GM23248 (cell line): ENCODE measurements at regions not wholly inside any gene's neighbourhood (a gene's known extent, or its start where the extent isn't known, plus 50 kb on each side); places are given as distances from the start of the nearest gene placed in this dataset.
A peak's percentile ranks its signal among the peaks of the same experiment; 100 is the strongest.

Source experiments
- DNase-seq: peaks from one replicate; pipeline ENCODE4 v3.0.0-alpha.2; 2015
- H2AFZ ChIP-seq: fragments of 200-600 bp; sonication (generic); 2 replicates; pipeline ENCODE4 v1.6.1; 2016; ENCODE audit warnings: antibody characterized with exemption
- H3F3A ChIP-seq: fragments of 200-600 bp; sonication (generic); 2 replicates; pipeline ENCODE4 v1.6.1; 2016; ENCODE audit warnings: mild to moderate bottlenecking, antibody characterized with exemption, mixed run types; ENCODE audit not compliant: insufficient read depth
- H3K27ac ChIP-seq: fragments of 200-600 bp; sonication (generic); 2 replicates; pipeline ENCODE4 v1.5.1; 2016; ENCODE audit warnings: mild to moderate bottlenecking
- H3K27me3 ChIP-seq: fragments of 200-600 bp; sonication (generic); replicated peaks from 2 replicates; pipeline ENCODE4 v1.6.1; 2016; ENCODE audit warnings: mild to moderate bottlenecking; ENCODE audit not compliant: insufficient read depth
- H3K36me3 ChIP-seq: fragments of 200-600 bp; sonication (generic); 2 replicates; pipeline ENCODE4 v1.6.1; 2016; ENCODE audit warnings: low read depth, mild to moderate bottlenecking
- H3K4me1 ChIP-seq: fragments of 200-600 bp; sonication (generic); 2 replicates; pipeline ENCODE4 v1.6.1; 2016; ENCODE audit warnings: mild to moderate bottlenecking; ENCODE audit not compliant: insufficient read depth
- H3K4me2 ChIP-seq: fragments of 200-600 bp; sonication (generic); one replicate; pipeline ENCODE4 v1.6.1; 2016; ENCODE audit warnings: mild to moderate bottlenecking; ENCODE audit not compliant: unreplicated experiment
- H3K4me3 ChIP-seq: fragments of 200-600 bp; sonication (generic); 2 replicates; pipeline ENCODE4 v1.5.1; 2016; ENCODE audit warnings: mild to moderate bottlenecking
- H3K79me2 ChIP-seq: fragments of 200-600 bp; sonication (generic); 2 replicates; pipeline ENCODE4 v1.6.1; 2016; ENCODE audit warnings: mild to moderate bottlenecking; ENCODE audit not compliant: insufficient read depth
- H3K9ac ChIP-seq: fragments of 200-600 bp; sonication (generic); 2 replicates; pipeline ENCODE4 v1.6.1; 2016; ENCODE audit warnings: mild to moderate bottlenecking
- H3K9me2 ChIP-seq: fragments of 200-600 bp; sonication (generic); 2 replicates; pipeline ENCODE4 v1.6.1; 2016; ENCODE audit warnings: mixed run types, mild to moderate bottlenecking, moderate library complexity; ENCODE audit not compliant: insufficient read depth
- H3K9me3 ChIP-seq: fragments of 200-600 bp; sonication (generic); one replicate; pipeline ENCODE4 v1.6.1; 2017; ENCODE audit warnings: low read depth
- H4K20me1 ChIP-seq: fragments of 200-600 bp; sonication (generic); 2 replicates; pipeline ENCODE4 v1.6.0; 2016; ENCODE audit not compliant: insufficient read depth
- EZH2 ChIP-seq: fragments of 200-600 bp; sonication (generic); IDR thresholded peaks from 2 replicates; pipeline ENCODE4 v1.6.1; 2018; ENCODE audit warnings: antibody characterized with exemption, mild to moderate bottlenecking; ENCODE audit not compliant: insufficient read depth, poor library complexity, severe bottlenecking
- EZH2phosphoT487 ChIP-seq: fragments of 200-600 bp; sonication (generic); IDR thresholded peaks from 2 replicates; pipeline ENCODE4 v1.6.1; 2018; ENCODE audit warnings: antibody characterized with exemption, moderate library complexity, mild to moderate bottlenecking, low read depth; ENCODE audit not compliant: insufficient read depth
- WGBS, 2 experiments: methylation state at CpG; one replicate each; pipeline ENCODE4 v1.1.6; 2015 to 2017; ENCODE audit warnings: low lambda C conversion rate in 2 of 2, low coverage in 1 of 2; ENCODE audit errors: missing lambda C conversion rate in 2 of 2; 5-methylcytosine and 5-hydroxymethylcytosine counted together
- in situ Hi-C: fragments of 300-500 bp; cut with MboI; formaldehyde crosslinking; loops from 2 replicates; pipeline ENCODE4 v1.15.0; 2020

DNA sequence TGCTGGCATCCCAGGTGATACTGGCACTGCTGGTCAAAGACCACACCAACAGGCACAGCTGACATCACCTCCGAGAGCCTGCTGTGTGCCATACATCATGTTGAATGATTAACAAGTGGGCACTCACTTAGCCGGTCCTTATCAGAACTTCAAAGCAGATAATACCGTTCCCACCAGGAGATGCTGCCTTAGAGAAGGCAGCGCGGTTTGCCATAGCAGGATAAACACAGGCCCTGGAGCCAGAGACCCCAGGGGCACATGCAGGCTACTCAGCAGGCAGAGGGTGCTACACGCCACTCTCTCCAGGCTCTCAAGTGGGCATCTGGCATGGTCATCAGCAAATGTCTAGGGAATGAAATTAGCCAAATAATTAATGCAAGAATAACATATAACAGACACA is 86.5 kb upstream of the CST7 start:
- Histone ChIP-seq H3F3A (peaks cover 19% of the 10 kb centered on the region), H3K36me3 (no peaks in the 10 kb centered on the region), H4K20me1 (no peaks in the 10 kb centered on the region), H3K9ac (no peak overlapping the region), H2AFZ (no peak overlapping the region), H3K27ac (no peak overlapping the region), H3K4me3 (no peak overlapping the region), H3K4me1 (peaks cover 13% of the 10 kb centered on the region; the same call in 1 of the 2 replicates), H3K9me2 (no peaks in the 10 kb centered on the region), H3K79me2 (no peaks in the 10 kb centered on the region), H3K27me3 (peaks cover 29% of the 10 kb centered on the region), H3K4me2 (no peak overlapping the region), H3K9me3 (no peaks in the 10 kb centered on the region)
- in situ Hi-C loops, result no loop called here
- DNase-seq, result no peak
- 68 to 74% methylated on average over 6 of the region's 6 CpGs for WGBS, 2 experiments
- TF ChIP-seq EZH2phosphoT487, result no peak
- TF ChIP-seq EZH2, result no peak

DNA sequence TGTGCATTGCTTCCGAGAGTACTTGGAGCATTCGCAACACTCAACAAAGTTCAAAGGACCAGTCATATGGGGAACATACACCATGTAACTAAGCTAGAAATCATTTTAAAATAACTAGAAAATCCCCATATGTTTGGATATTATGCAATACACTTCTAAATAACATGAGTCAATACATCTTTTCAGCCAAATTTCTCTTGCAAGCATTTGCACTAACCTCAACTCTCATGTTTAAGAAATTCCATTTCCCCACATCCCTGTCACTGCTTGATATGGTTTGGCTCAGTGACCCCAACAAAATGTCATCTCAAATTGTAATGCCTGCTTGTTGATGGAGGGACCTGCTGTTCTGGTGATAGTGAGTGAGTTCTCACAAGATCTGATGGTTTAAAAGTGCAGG is 85.7 kb upstream of the CST7 start:
- Histone ChIP-seq H3F3A (peaks cover 19% of the 10 kb centered on the region), H3K9me3 (no peaks in the 10 kb centered on the region), H3K9me2 (no peaks in the 10 kb centered on the region), H3K27me3 (peaks cover 26% of the 10 kb centered on the region), H3K4me2 (no peak overlapping the region), H3K36me3 (no peaks in the 10 kb centered on the region), H3K4me3 (no peak overlapping the region), H2AFZ (no peak overlapping the region), H3K79me2 (no peaks in the 10 kb centered on the region), H3K4me1 (peaks cover 13% of the 10 kb centered on the region; the same call in 1 of the 2 replicates), H4K20me1 (no peaks in the 10 kb centered on the region), H3K27ac (no peak overlapping the region), H3K9ac (no peak overlapping the region)
- peak; percentile 86 for DNase-seq
- in situ Hi-C loops, result no loop called here
- TF ChIP-seq EZH2, result no peak
- TF ChIP-seq EZH2phosphoT487, result 0 out of 2 replicates have a peak, but pooled peaks have one; percentile 41
- WGBS, 2 experiments, result 17 to 25% methylated on average over 2 of the region's 2 CpGs

DNA sequence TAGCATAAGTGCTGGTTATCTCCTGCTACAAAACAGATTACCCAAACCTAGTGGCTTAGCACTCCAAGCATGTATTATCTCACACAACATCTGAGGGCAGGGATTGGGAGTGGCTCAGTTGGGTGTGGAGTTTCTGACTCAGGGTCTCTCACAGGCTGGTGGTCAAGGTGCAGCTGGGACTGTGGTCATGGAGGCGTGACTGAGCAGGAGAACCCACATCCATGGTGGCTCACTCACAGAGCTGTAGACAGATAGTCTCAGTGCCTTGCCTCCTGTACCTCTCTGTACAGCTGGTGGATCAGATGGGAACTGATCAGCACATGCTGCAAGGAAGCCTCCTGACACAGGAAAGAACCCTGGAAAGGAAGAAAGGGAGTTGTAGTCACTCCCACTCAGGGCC is 83.1 kb upstream of the CST7 start:
- DNase-seq, result no peak

DNA sequence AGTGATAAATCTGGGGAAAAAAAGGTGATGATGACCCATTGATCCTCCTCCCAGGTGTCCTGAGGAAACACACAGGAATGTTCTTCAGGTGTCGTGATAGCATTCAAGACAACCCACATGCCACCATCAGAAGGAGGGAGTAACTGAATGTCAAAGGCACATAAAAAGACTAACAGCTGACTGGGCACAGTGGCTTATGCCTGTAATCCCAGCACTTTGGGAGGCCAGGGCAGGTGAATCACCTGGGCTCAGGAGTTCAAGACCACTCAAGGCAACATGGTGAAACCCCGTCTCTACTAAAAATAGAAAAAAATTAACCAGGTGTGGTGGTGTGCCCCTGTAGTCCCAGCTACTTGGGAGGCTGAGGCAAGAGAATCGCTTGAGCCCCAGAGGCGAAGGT is 82.3 kb upstream of the CST7 start:
- no peak overlapping the region for H2AFZ ChIP-seq
- H3K79me2 ChIP-seq, result no peaks in the 10 kb centered on the region
- DNase-seq, result no peak
- in situ Hi-C loops, result no loop called here
- H3K36me3 ChIP-seq, result no peaks in the 10 kb centered on the region
- TF ChIP-seq EZH2 (no peak), EZH2phosphoT487 (no peak)
- H3K4me1 ChIP-seq, result peaks cover 13% of the 10 kb centered on the region; the same call in 1 of the 2 replicates
- 57 to 81% methylated on average over 4 of the region's 4 CpGs for WGBS, 2 experiments
- H3F3A ChIP-seq, result peaks cover 19% of the 10 kb centered on the region
- no peaks in the 10 kb centered on the region for H4K20me1 ChIP-seq
- H3K9me2 ChIP-seq, result no peaks in the 10 kb centered on the region
- no peak overlapping the region for H3K4me2 ChIP-seq
- H3K9ac ChIP-seq, result no peak overlapping the region
- H3K9me3 ChIP-seq, result no peaks in the 10 kb centered on the region
- H3K27ac ChIP-seq, result no peak overlapping the region
- peaks cover 13% of the 10 kb centered on the region; the same call in 1 of the 2 replicates for H3K27me3 ChIP-seq
- no peak overlapping the region for H3K4me3 ChIP-seq

More for the DNA sequence above, 83.1 kb upstream of the CST7 start:
- H3K4me1 ChIP-seq, result peaks cover 13% of the 10 kb centered on the region; the same call in 1 of the 2 replicates
- no peaks in the 10 kb centered on the region for H3K79me2 ChIP-seq
- peaks cover 20% of the 10 kb centered on the region; the same call in 1 of the 2 replicates for H3K27me3 ChIP-seq
- peaks cover 19% of the 10 kb centered on the region for H3F3A ChIP-seq
- no peak overlapping the region for H3K4me3 ChIP-seq
- TF ChIP-seq EZH2 (no peak), EZH2phosphoT487 (no peak)
- 20 to 29% methylated on average over 1 of the region's 1 CpG for WGBS, 2 experiments
- no peak overlapping the region for H3K4me2 ChIP-seq
- H3K36me3 ChIP-seq, result no peaks in the 10 kb centered on the region
- no peak overlapping the region for H2AFZ ChIP-seq
- no peaks in the 10 kb centered on the region for H3K9me3 ChIP-seq
- no peak overlapping the region for H3K9ac ChIP-seq
- no peaks in the 10 kb centered on the region for H4K20me1 ChIP-seq
- no peaks in the 10 kb centered on the region for H3K9me2 ChIP-seq
- in situ Hi-C loops, result no loop called here
- no peak overlapping the region for H3K27ac ChIP-seq

DNA sequence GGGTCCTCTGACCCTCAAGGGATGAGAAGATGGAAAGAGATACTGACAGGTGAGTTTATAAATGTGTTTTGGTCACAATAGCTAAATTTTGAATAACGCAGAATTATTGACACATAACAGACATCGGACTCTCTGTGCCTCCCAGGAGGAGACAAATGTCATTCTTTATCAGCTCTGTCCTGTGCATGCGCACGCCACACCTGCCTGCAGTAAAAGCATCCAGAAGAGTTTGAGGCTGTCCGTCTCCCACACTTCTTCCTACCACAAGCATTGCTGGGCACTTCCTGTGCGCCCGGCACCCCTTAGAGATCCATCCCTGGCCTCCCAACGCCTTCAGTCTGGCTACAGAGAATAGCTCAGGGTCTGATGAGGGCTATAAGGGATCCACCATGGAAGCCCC is 81.5 kb upstream of the CST7 start:
- Histone ChIP-seq H3K36me3 (no peaks in the 10 kb centered on the region), H3K9me3 (no peaks in the 10 kb centered on the region), H2AFZ (no peak overlapping the region), H3K79me2 (no peaks in the 10 kb centered on the region), H3K4me2 (no peak overlapping the region), H4K20me1 (no peaks in the 10 kb centered on the region), H3K27me3 (0 out of 2 replicates have a peak, but pooled peaks cover 7% of the 10 kb centered on the region), H3K4me1 (peaks cover 13% of the 10 kb centered on the region; the same call in 1 of the 2 replicates), H3K9me2 (no peaks in the 10 kb centered on the region), H3K9ac (no peak overlapping the region), H3K27ac (no peak overlapping the region), H3F3A (peaks cover 19% of the 10 kb centered on the region), H3K4me3 (no peak overlapping the region)
- DNase-seq, result no peak
- no peak for TF ChIP-seq EZH2phosphoT487
- TF ChIP-seq EZH2, result no peak
- WGBS, 2 experiments, result 78 to 80% methylated on average over 8 of the region's 8 CpGs
- in situ Hi-C loops, result no loop called here
